HepG2 (cell line): ENCODE measurements at regions not wholly inside any gene's neighbourhood (a gene's known extent, or its start where the extent isn't known, plus 50 kb on each side); places are given as distances from the start of the nearest gene placed in this dataset.

ENCODE experiments used
- EZH2 ChIP-seq: conservative IDR thresholded peaks from 2 replicates; pipeline ENCODE4 v1.6.1; 2012; ENCODE audit warnings: mild to moderate bottlenecking, low read depth, low read length, moderate library complexity
- RAD21 ChIP-seq: fragments of 450-650 bp; formaldehyde crosslinking; IDR thresholded peaks from 2 replicates; pipeline ENCODE4 v1.5.0; 2020; ENCODE audit warnings: mild to moderate bottlenecking
- XRCC5 ChIP-seq: fragments of 200-400 bp; formaldehyde crosslinking; optimal IDR thresholded peaks from 2 replicates; pipeline ENCODE3; 2017; ENCODE audit warnings: mild to moderate bottlenecking, low read length
- ZNF362 ChIP-seq: sonication (generic); formaldehyde crosslinking; IDR thresholded peaks from 2 replicates; pipeline ENCODE4 v1.4.0; 2020; ENCODE audit warnings: missing genetic modification reagents, mild to moderate bottlenecking, borderline replicate concordance
- TF ChIP-seq, protein P1 (sequence below): sonication (generic); formaldehyde crosslinking; IDR thresholded peaks from 2 replicates; pipeline ENCODE4 v1.5.0; 2020; ENCODE audit warnings: mild to moderate bottlenecking, missing genetic modification reagents, moderate library complexity
- TF ChIP-seq, protein P2 (sequence below): sonication (generic); formaldehyde crosslinking; IDR thresholded peaks from 2 replicates; pipeline ENCODE4 v1.5.0; 2020; ENCODE audit warnings: mild to moderate bottlenecking, missing genetic modification reagents, borderline replicate concordance
- TF ChIP-seq, protein P3 (sequence below): sonication (generic); formaldehyde crosslinking; IDR thresholded peaks from 2 replicates; pipeline ENCODE4 v1.5.1; 2020; ENCODE audit warnings: mild to moderate bottlenecking, missing genetic modification reagents, moderate library complexity
- TF ChIP-seq, protein P4 (sequence below): IDR thresholded peaks from 2 replicates; pipeline ENCODE4 v1.6.1; 2016; ENCODE audit warnings: low read depth, control low read depth

GRCh38 chr1:3999941-4000735, 100.1 kb upstream of the C1orf174 start:
- TF ChIP-seq EZH2, result no peak
- TF ChIP-seq, protein P1, sequence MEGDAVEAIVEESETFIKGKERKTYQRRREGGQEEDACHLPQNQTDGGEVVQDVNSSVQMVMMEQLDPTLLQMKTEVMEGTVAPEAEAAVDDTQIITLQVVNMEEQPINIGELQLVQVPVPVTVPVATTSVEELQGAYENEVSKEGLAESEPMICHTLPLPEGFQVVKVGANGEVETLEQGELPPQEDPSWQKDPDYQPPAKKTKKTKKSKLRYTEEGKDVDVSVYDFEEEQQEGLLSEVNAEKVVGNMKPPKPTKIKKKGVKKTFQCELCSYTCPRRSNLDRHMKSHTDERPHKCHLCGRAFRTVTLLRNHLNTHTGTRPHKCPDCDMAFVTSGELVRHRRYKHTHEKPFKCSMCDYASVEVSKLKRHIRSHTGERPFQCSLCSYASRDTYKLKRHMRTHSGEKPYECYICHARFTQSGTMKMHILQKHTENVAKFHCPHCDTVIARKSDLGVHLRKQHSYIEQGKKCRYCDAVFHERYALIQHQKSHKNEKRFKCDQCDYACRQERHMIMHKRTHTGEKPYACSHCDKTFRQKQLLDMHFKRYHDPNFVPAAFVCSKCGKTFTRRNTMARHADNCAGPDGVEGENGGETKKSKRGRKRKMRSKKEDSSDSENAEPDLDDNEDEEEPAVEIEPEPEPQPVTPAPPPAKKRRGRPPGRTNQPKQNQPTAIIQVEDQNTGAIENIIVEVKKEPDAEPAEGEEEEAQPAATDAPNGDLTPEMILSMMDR, result no peak
- no peak for TF ChIP-seq XRCC5
- TF ChIP-seq, protein P2, sequence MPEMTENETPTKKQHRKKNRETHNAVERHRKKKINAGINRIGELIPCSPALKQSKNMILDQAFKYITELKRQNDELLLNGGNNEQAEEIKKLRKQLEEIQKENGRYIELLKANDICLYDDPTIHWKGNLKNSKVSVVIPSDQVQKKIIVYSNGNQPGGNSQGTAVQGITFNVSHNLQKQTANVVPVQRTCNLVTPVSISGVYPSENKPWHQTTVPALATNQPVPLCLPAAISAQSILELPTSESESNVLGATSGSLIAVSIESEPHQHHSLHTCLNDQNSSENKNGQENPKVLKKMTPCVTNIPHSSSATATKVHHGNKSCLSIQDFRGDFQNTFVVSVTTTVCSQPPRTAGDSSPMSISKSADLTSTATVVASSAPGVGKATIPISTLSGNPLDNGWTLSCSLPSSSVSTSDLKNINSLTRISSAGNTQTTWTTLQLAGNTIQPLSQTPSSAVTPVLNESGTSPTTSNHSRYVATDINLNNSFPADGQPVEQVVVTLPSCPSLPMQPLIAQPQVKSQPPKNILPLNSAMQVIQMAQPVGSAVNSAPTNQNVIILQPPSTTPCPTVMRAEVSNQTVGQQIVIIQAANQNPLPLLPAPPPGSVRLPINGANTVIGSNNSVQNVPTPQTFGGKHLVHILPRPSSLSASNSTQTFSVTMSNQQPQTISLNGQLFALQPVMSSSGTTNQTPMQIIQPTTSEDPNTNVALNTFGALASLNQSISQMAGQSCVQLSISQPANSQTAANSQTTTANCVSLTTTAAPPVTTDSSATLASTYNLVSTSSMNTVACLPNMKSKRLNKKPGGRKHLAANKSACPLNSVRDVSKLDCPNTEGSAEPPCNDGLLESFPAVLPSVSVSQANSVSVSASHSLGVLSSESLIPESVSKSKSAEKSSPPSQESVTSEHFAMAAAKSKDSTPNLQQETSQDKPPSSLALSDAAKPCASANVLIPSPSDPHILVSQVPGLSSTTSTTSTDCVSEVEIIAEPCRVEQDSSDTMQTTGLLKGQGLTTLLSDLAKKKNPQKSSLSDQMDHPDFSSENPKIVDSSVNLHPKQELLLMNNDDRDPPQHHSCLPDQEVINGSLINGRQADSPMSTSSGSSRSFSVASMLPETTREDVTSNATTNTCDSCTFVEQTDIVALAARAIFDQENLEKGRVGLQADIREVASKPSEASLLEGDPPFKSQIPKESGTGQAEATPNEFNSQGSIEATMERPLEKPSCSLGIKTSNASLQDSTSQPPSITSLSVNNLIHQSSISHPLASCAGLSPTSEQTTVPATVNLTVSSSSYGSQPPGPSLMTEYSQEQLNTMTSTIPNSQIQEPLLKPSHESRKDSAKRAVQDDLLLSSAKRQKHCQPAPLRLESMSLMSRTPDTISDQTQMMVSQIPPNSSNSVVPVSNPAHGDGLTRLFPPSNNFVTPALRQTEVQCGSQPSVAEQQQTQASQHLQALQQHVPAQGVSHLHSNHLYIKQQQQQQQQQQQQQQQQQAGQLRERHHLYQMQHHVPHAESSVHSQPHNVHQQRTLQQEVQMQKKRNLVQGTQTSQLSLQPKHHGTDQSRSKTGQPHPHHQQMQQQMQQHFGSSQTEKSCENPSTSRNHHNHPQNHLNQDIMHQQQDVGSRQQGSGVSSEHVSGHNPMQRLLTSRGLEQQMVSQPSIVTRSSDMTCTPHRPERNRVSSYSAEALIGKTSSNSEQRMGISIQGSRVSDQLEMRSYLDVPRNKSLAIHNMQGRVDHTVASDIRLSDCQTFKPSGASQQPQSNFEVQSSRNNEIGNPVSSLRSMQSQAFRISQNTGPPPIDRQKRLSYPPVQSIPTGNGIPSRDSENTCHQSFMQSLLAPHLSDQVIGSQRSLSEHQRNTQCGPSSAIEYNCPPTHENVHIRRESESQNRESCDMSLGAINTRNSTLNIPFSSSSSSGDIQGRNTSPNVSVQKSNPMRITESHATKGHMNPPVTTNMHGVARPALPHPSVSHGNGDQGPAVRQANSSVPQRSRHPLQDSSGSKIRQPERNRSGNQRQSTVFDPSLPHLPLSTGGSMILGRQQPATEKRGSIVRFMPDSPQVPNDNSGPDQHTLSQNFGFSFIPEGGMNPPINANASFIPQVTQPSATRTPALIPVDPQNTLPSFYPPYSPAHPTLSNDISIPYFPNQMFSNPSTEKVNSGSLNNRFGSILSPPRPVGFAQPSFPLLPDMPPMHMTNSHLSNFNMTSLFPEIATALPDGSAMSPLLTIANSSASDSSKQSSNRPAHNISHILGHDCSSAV (CRISPR knock-in tag), result no peak
- TF ChIP-seq RAD21 (CRISPR knock-in tag), result no peak
- TF ChIP-seq, protein P3, sequence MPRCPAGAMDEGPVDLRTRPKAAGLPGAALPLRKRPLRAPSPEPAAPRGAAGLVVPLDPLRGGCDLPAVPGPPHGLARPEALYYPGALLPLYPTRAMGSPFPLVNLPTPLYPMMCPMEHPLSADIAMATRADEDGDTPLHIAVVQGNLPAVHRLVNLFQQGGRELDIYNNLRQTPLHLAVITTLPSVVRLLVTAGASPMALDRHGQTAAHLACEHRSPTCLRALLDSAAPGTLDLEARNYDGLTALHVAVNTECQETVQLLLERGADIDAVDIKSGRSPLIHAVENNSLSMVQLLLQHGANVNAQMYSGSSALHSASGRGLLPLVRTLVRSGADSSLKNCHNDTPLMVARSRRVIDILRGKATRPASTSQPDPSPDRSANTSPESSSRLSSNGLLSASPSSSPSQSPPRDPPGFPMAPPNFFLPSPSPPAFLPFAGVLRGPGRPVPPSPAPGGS, result no peak
- no peak for TF ChIP-seq ZNF362
- TF ChIP-seq, protein P4, sequence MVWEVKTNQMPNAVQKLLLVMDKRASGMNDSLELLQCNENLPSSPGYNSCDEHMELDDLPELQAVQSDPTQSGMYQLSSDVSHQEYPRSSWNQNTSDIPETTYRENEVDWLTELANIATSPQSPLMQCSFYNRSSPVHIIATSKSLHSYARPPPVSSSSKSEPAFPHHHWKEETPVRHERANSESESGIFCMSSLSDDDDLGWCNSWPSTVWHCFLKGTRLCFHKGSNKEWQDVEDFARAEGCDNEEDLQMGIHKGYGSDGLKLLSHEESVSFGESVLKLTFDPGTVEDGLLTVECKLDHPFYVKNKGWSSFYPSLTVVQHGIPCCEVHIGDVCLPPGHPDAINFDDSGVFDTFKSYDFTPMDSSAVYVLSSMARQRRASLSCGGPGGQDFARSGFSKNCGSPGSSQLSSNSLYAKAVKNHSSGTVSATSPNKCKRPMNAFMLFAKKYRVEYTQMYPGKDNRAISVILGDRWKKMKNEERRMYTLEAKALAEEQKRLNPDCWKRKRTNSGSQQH (CRISPR knock-in tag), result no peak
